Thoracic aorta (tissue), 2 donors: ENCODE measurements at regions not wholly inside any gene's neighbourhood (a gene's known extent, or its start where the extent isn't known, plus 50 kb on each side); places are given as distances from the start of the nearest gene placed in this dataset.

ENCODE experiments used
- ATAC-seq: fragments of 150-250 bp; one replicate; pipeline ENCODE4 v1.8.0; 2017; ENCODE audit warnings: low read depth; ENCODE audit not compliant: insufficient number of reproducible peaks, low FRiP score
- DNase-seq: peaks from one replicate; pipeline ENCODE4 v3.0.0-alpha.2; 2020; ENCODE audit warnings: low spot score
- H3K27ac ChIP-seq, 2 donors: fragments of 200-600 bp; sonication (generic); 1 replicate in 1 of 2; 2 replicates in 1 of 2; pipeline ENCODE4 v1.5.1; 2016; ENCODE audit warnings: mild to moderate bottlenecking in 2 of 2, moderate library complexity in 2 of 2
- H3K27me3 ChIP-seq: fragments of 200-600 bp; sonication (generic); replicated peaks from 2 replicates; pipeline ENCODE4 v1.6.0; 2016; ENCODE audit warnings: mild to moderate bottlenecking; ENCODE audit not compliant: insufficient read depth
- H3K36me3 ChIP-seq: fragments of 200-600 bp; sonication (generic); one replicate; pipeline ENCODE4 v1.5.1; 2016
- H3K4me1 ChIP-seq, 2 donors: fragments of 200-600 bp; sonication (generic); 1 replicate in 1 of 2; 2 replicates in 1 of 2; pipeline versions ENCODE4 v1.5.1 to v1.6.0; 2016; ENCODE audit warnings: low read depth in 2 of 2, mild to moderate bottlenecking in 1 of 2; ENCODE audit not compliant: control insufficient read depth in 1 of 2
- H3K4me3 ChIP-seq: fragments of 200-600 bp; sonication (generic); 2 replicates; pipeline ENCODE4 v1.5.1; 2016; ENCODE audit warnings: mild to moderate bottlenecking
- H3K9me3 ChIP-seq: fragments of 200-600 bp; sonication (generic); 2 replicates; pipeline ENCODE4 v1.5.1; 2016
- CTCF ChIP-seq: fragments of 200-600 bp; sonication (generic); IDR thresholded peaks from one replicate; pipeline ENCODE4 v1.5.1; 2019; ENCODE audit warnings: antibody characterized with exemption

DNA sequence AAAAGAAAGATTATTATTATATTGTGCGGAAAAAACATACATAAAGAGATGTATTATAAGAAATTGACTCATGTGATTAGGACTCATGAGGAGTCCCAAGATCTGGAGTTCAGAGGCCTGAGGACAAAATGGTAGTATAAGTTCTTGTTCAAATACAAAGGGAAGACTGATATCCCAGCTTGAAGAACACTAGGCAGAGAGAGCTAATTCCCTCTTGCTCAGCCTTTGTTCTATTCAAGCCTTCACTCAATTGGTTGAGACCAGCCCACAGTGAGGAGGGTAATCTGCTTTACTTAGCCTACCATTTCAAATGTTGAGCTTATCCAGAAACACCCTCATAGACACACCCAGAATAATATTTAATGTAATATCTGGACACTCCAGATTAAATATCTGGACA, 1683.8 kb downstream of the REEP3 start:
- Histone ChIP-seq H3K27me3 (no peaks in the 10 kb centered on the region), H3K9me3 (no peaks in the 10 kb centered on the region), H3K4me3 (no peak overlapping the region), H3K36me3 (no peaks in the 10 kb centered on the region), H3K4me1 (no peaks in the 10 kb centered on the region), H3K27ac (no peak overlapping the region)
- TF ChIP-seq CTCF: no peak
- no peak for DNase-seq
- no peak for ATAC-seq

DNA sequence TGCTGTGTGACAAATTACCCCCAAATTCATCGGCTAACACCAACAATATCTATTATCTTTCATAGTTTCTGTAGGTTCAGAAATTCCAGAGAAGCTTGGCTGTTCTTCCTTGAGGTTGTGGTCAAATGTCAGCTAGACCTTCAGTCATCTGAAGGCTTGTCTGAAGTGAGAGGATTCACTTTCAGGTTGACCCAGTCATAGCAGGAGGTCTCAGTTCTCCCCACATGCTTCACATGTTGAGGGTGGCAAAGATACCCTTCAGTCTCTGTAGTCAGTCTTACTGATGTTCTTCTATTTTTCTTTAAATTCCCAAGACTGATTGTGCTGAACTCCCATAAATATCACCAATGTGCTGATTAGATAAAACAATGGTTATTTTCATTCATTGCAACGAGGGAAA, 1692.0 kb downstream of the REEP3 start:
- no peak for ATAC-seq
- Histone ChIP-seq H3K27me3 (no peaks in the 10 kb centered on the region), H3K36me3 (no peaks in the 10 kb centered on the region), H3K27ac (no peak overlapping the region), H3K4me1 (no peaks in the 10 kb centered on the region), H3K9me3 (no peaks in the 10 kb centered on the region), H3K4me3 (no peak overlapping the region)
- no peak for TF ChIP-seq CTCF
- DNase-seq: no peak

- Histone ChIP-seq H3K27ac (no peak overlapping the region), H3K9me3 (no peaks in the 10 kb centered on the region), H3K36me3 (no peaks in the 10 kb centered on the region), H3K4me1 (no peaks in the 10 kb centered on the region), H3K27me3 (no peaks in the 10 kb centered on the region), H3K4me3 (no peak overlapping the region)
- DNase-seq (no peak), ATAC-seq (no peak)
- no peak for TF ChIP-seq CTCF
Measured at GRCh38 chr10:65219444-65219843, 1698.2 kb downstream of the REEP3 start.

DNA sequence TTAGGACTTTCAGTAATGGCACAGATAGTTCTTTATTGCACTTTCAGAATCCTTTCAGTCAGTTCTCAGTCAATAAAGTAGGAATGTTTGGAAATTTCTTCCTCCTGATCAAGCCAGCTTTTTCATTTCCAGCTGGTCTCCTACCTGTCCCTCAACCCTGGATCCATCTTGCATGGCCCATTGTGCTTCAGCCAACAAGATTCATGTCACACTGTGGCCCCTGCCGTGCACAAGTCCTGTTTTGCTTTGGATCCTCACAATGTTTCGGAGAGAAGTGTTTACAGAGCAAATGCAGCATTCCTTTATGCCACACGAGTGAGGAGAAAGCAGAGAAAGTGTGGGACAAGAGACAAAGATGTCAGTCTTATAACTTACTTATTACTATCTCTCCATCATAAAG, 1694.7 kb upstream of the LRRTM3 start:
- Histone ChIP-seq H3K27ac (no peak overlapping the region), H3K27me3 (no peaks in the 10 kb centered on the region), H3K4me3 (no peak overlapping the region), H3K36me3 (no peaks in the 10 kb centered on the region), H3K9me3 (no peaks in the 10 kb centered on the region), H3K4me1 (no peaks in the 10 kb centered on the region)
- DNase-seq (no peak), ATAC-seq (no peak)
- TF ChIP-seq CTCF: no peak

GRCh38 chr10:65234261-65234660, 1691.6 kb upstream of the LRRTM3 start:
- ATAC-seq (no peak), DNase-seq (no peak)
- H3K27me3 ChIP-seq: no peaks in the 10 kb centered on the region
- no peaks in the 10 kb centered on the region for H3K9me3 ChIP-seq
- H3K36me3 ChIP-seq: no peaks in the 10 kb centered on the region
- no peak overlapping the region for H3K4me3 ChIP-seq
- H3K4me1 ChIP-seq: no peaks in the 10 kb centered on the region
- H3K27ac ChIP-seq: no peak overlapping the region
- TF ChIP-seq CTCF: no peak
